Panc1 (cell line): ENCODE measurements at regions not wholly inside any gene's neighbourhood (a gene's known extent, or its start where the extent isn't known, plus 50 kb on each side); places are given as distances from the start of the nearest gene placed in this dataset.

Source experiments
- CTCF ChIP-seq: fragments of 450-650 bp; IDR thresholded peaks from 2 replicates; pipeline ENCODE4 v1.5.1; 2017; ENCODE audit warnings: mild to moderate bottlenecking
- POLR2AphosphoS5 ChIP-seq: IDR thresholded peaks from 2 replicates; pipeline ENCODE4 v1.6.1; 2012; ENCODE audit warnings: mild to moderate bottlenecking, low read depth, low read length, moderate library complexity

- TF ChIP-seq CTCF (no peak), POLR2AphosphoS5 (no peak)
Observed at GRCh38 chr3:106715286-106715685, 662.0 kb upstream of the CCDC54 start.
